ENCODE measurements at regions not wholly inside any gene's neighbourhood (a gene's known extent, or its start where the extent isn't known, plus 50 kb on each side); places are given as distances from the start of the nearest gene placed in this dataset.
"Not testable (repeated sequence)": the region's sequence is repeated elsewhere in the genome, so short reads cannot be mapped to it uniquely, and the experiment has no call there.

DNA sequence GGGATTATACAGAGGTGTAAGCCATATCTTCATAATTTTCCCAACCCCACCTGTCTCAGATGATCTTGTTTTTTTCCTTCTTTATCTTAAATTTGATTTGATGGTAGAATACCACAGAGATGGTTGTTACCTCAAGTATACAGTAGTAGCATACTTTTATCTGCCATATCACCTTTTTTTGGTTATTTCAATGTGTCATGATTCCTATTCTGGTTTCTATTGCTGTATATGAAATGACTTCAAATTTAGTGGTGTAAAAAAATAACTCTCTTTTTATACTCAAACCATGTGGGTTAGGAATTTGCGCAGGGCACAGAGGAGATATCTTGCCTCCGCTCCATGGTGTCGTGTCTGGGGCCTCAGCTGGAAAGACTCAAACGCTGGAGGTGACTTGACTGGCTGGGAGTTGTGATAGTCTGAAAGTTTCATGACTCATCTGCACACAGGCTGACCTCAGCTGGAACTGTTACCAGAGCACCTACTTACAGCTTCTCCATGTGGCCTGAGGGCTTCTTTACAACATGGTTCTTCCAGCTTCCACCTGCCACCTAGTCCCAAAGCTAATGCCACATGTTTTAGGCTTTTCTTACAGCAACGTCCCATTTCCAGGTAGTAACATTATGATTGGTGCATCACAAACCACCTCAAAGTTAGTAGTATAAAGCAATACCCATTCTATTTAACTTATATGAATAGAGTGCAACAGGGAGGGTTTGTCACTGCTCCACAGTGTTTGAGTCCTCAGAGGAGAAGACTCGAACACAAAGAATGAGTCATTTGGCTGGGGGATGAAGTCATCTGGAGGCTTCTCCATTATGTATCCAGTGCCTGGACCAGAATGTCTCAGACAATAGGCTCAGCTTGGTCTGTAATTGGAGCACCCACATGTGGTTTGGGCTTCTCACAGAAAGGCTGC is 82.3 kb upstream of the XPO1 start:
- DNase-seq: no peak

- no peak for DNase-seq
Measured at GRCh38 chr2:61619561-61619960, 81.4 kb upstream of the XPO1 start.

GRCh38 chr2:61617610-61618009 is 79.5 kb upstream of the XPO1 start:
- DNase-seq: no peak

GRCh38 chr2:61605245-61605644 is 67.1 kb upstream of the XPO1 start:
- DNase-seq: no peak

GRCh38 chr2:61604433-61604832 is 66.3 kb upstream of the XPO1 start:
- no peak for DNase-seq

DNA sequence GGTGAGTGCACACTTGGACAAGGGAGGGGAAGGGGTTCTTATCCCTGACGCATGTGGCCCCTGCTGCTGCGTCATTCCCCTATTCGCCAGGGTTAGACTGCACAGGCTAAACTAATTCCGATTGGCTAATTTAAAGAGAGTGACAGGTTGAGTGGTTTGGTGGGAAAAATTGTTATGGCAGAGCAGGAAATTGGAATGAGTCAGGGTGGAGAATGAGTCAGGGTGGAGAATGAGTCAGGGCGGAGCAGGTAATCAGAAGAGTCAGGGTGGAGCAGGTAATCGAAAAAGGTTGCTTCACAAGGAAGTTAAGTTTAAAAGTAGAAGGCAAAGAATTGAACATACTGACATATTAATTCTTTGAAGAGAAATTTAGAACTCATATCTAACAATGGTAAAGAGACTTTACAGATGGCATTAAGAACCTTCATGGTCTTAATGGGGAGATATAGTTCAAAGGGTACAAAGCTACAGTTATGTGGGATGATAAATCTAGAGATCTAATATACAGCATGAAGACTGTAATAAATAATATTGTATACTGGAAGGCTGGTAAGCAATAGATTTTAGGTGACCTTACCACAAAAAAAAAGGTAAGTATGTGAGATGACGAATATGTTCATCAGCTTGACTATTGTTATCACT is 60.5 kb upstream of the XPO1 start:
- DNase-seq: not testable (repeated sequence)

- no peak for DNase-seq
Measured at GRCh38 chr2:61597300-61598289, 59.4 kb upstream of the XPO1 start.

DNA sequence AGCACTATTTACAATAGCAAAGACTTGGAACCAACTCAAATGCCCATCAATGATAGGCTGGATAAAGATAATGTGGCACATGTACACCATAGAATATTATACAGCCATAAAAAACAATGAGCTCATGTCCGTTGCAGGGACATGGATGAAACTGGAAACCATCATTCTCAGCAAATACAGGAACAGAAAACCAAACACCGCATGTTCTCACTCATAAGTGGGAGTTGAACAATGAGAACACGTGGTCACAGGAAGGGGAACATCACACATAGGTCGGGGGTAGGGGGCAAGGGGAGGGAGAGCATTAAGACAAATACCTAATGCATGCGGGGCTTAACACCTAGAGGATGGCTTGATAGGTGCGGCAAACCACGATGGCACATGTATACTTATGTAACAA is 56.0 kb upstream of the XPO1 start:
- not testable (repeated sequence) for DNase-seq

- not testable (repeated sequence) for DNase-seq
Measured at GRCh38 chr2:61593648-61594047, 55.5 kb upstream of the XPO1 start.

- no peak for DNase-seq
Measured at GRCh38 chr2:61590214-61590613, 52.1 kb upstream of the XPO1 start.

GRCh38 chr2:61588566-61588965 is 50.4 kb upstream of the XPO1 start:
- no peak for DNase-seq

Measured in activated effector memory CD4-positive, alpha-beta T cell treated with Interleukin-2 at 50 U/mL for 16 hours (primary cell).